GM12878 (cell line): ENCODE measurements at regions not wholly inside any gene's neighbourhood (a gene's known extent, or its start where the extent isn't known, plus 50 kb on each side); places are given as distances from the start of the nearest gene placed in this dataset.

Experiments
- ATAC-seq: fragments of 200-7000 bp; cut with Tn5 transposase; 3 replicates; pipeline ENCODE4 v1.9.1; 2020; ENCODE audit warnings: mild to moderate bottlenecking, moderate library complexity
- BruUV-seq: library from RNA; stranded (reverse); fragments of 400-500 nt; replicated peaks from 2 replicates; lab custom pipeline; 2021; lab: Mats Ljungman, UMichigan
- CTCF ChIA-PET: fragments of 300-600 bp; sonication (Branson Sonifier 250); formaldehyde crosslinking; extraction: SDS; loops from one replicate; lab custom pipeline; 2021; ENCODE audit warnings: inconsistent platforms; lab: Yijun Ruan, JAX
- POLR2A ChIA-PET: fragments of 350-600 bp; formaldehyde crosslinking; extraction: SDS; loops from one replicate; lab custom pipeline; 2021; ENCODE audit warnings: inconsistent platforms; lab: Charles Lee
- RAD21 ChIA-PET: fragments of 300-600 bp; sonication (Branson Sonifier 250); formaldehyde crosslinking; loops from one replicate; lab custom pipeline; 2023; ENCODE audit warnings: antibody characterized with exemption; ENCODE audit not compliant: unreplicated experiment; lab: Charles Lee
- SMC1A ChIA-PET: fragments of 300-600 bp; sonication (Branson Sonifier 250); formaldehyde crosslinking; loops from one replicate; lab custom pipeline; 2023; ENCODE audit not compliant: unreplicated experiment, uncharacterized antibody; lab: Charles Lee
- DNase-seq: peaks from one replicate; pipeline ENCODE4 v3.0.0-alpha.2; 2011; ENCODE audit warnings: low read depth, low spot score
- FAIRE-seq: peaks from 3 replicates; lab custom pipeline; 2011; peaks lifted over from hg19 to GRCh38; lab: Jason Lieb, UNC
- H2AFZ ChIP-seq: 2 replicates; pipeline ENCODE4 v1.6.0; 2011; ENCODE audit warnings: low read depth, low read length, control low read depth; ENCODE audit not compliant: control insufficient read depth
- H3K27ac ChIP-seq: 2 replicates; pipeline ENCODE4 v1.5.1; 2011; ENCODE audit warnings: control low read depth; ENCODE audit not compliant: control insufficient read depth, insufficient read depth
- H3K27me3 ChIP-seq, 2 experiments: replicated peaks in 1 of 2; 2 replicates each; pipeline versions ENCODE4 v1.6.0 to v1.6.1; 2011; ENCODE audit warnings: low read length in 1 of 2; ENCODE audit not compliant: control insufficient read depth in 2 of 2, insufficient read depth in 2 of 2
- H3K36me3 ChIP-seq, 2 experiments: 2 replicates each; pipeline ENCODE4 v1.5.1; 2011; ENCODE audit warnings: low read length in 1 of 2; ENCODE audit not compliant: control insufficient read depth in 2 of 2, insufficient read depth in 2 of 2
- H3K4me1 ChIP-seq: 2 replicates; pipeline ENCODE4 v1.6.1; 2011; ENCODE audit warnings: mild to moderate bottlenecking, low read length, moderate library complexity, mixed read lengths; ENCODE audit not compliant: control insufficient read depth, insufficient read depth
- H3K4me2 ChIP-seq: 2 replicates; pipeline ENCODE4 v1.6.0; 2011; ENCODE audit warnings: control low read depth; ENCODE audit not compliant: control insufficient read depth, insufficient read depth
- H3K4me3 ChIP-seq: fragments of 200-600 bp; sonication (generic); 2 replicates; pipeline ENCODE4 v1.5.1; 2016
- H3K79me2 ChIP-seq: 2 replicates; pipeline ENCODE4 v1.6.0; 2011; ENCODE audit warnings: low read length; ENCODE audit not compliant: control insufficient read depth, insufficient read depth
- H3K9ac ChIP-seq: 2 replicates; pipeline ENCODE4 v1.8.0; 2011; ENCODE audit warnings: low read length, control low read depth, mixed read lengths; ENCODE audit not compliant: control insufficient read depth, insufficient read depth
- H3K9me3 ChIP-seq: replicated peaks from 3 replicates; pipeline ENCODE4 v1.5.1; 2011; ENCODE audit warnings: mild to moderate bottlenecking, low read length; ENCODE audit not compliant: control insufficient read depth, insufficient read depth
- H4K20me1 ChIP-seq: 2 replicates; pipeline ENCODE4 v1.6.0; 2011; ENCODE audit not compliant: control insufficient read depth, insufficient read depth
- BCLAF1 ChIP-seq: fragments of 450-650 bp; IDR thresholded peaks from 2 replicates; pipeline ENCODE4 v1.6.1; 2017; ENCODE audit warnings: antibody characterized with exemption, mild to moderate bottlenecking, moderate library complexity
- CUX1 ChIP-seq: IDR thresholded peaks from 2 replicates; pipeline ENCODE4 v1.6.1; 2012; ENCODE audit warnings: improper control_type of control experiment, low read depth, low read length; ENCODE audit not compliant: insufficient replicate concordance
- KAT2A ChIP-seq: conservative IDR thresholded peaks from 2 replicates; pipeline ENCODE4 v1.6.1; 2011; ENCODE audit warnings: low read depth, low read length; ENCODE audit not compliant: control insufficient read depth
- MAX ChIP-seq: IDR thresholded peaks from 2 replicates; pipeline ENCODE4 v1.6.1; 2012; ENCODE audit warnings: low read depth, low read length, improper control_type of control experiment
- NR2C2 ChIP-seq: IDR thresholded peaks from 2 replicates; pipeline ENCODE4 v1.6.1; 2011; ENCODE audit warnings: borderline replicate concordance, low read depth; ENCODE audit not compliant: control insufficient read depth, insufficient read length
- PAX5 ChIP-seq: IDR thresholded peaks from 2 replicates; pipeline ENCODE4 v1.6.1; 2011; ENCODE audit warnings: low read depth, low read length, borderline replicate concordance
- SMAD1 ChIP-seq: fragments of 450-650 bp; IDR thresholded peaks from 2 replicates; pipeline ENCODE4 v1.6.1; 2018; ENCODE audit warnings: mild to moderate bottlenecking, low read depth; ENCODE audit not compliant: partially characterized antibody
- SRF ChIP-seq, 2 experiments: IDR thresholded peaks; 2 replicates each; pipeline ENCODE4 v1.6.1; 2011; ENCODE audit warnings: low read depth in 2 of 2, low read length in 2 of 2, mild to moderate bottlenecking in 1 of 2, moderate library complexity in 1 of 2
- STAT1 ChIP-seq: fragments of 450-650 bp; conservative IDR thresholded peaks from 2 replicates; pipeline ENCODE4 v1.6.1; 2014; ENCODE audit warnings: antibody characterized with exemption, mild to moderate bottlenecking
- STAT3 ChIP-seq: IDR thresholded peaks from 2 replicates; pipeline ENCODE4 v1.6.1; 2011; ENCODE audit warnings: low read depth, low read length, improper control_type of control experiment
- TAF1 ChIP-seq: IDR thresholded peaks from 2 replicates; pipeline ENCODE4 v1.6.1; 2011; ENCODE audit warnings: mild to moderate bottlenecking, low read depth, low read length, borderline replicate concordance
- WGBS: methylation state at CpG from one replicate; pipeline ENCODE4 v1.1.6; 2016; ENCODE audit warnings: low lambda C conversion rate; ENCODE audit not compliant: insufficient replicate concordance, insufficient coverage; ENCODE audit errors: missing lambda C conversion rate; 5-methylcytosine and 5-hydroxymethylcytosine counted together
- in situ Hi-C: fragments of 300-500 bp; cut with MboI; formaldehyde crosslinking; loops from 9 replicates; pipeline ENCODE4 v1.14.3; 2018; ENCODE audit warnings: mixed read lengths
- intact Hi-C: fragments of 100-400 bp; cut with micrococcal nuclease; formaldehyde crosslinking; loops from one replicate; pipeline ENCODE4 v1.14.2; 2022; ENCODE audit not compliant: unreplicated experiment

GRCh38 chr7:49424109-49424508 is 349.3 kb upstream of the VWC2 start (continued):
- TF ChIP-seq CUX1 (no peak), TAF1 (no peak), SMAD1 (no peak), MAX (no peak), NR2C2 (no peak)
- TF ChIP-seq, all 136 proteins: peak for 0

- H3K79me2 ChIP-seq: no peaks in the 10 kb centered on the region
- ATAC-seq (no peak), FAIRE-seq (no peak), DNase-seq (no peak)
- CTCF ChIA-PET: no interaction called here
- intact Hi-C loops: no loop called here
- H3K4me2 ChIP-seq: no peak overlapping the region
- SMC1A ChIA-PET: interaction anchor here (1.3 kb wide), 1 partner anchor 27 kb away, joined by 3 read pairs; no protein-coding TSS in a partner anchor
- H3K4me1 ChIP-seq: no peaks in the 10 kb centered on the region
- H3K9me3 ChIP-seq: no peaks in the 10 kb centered on the region
- POLR2A ChIA-PET: no interaction called here
- WGBS: 19% methylated on average over 5 of the region's 5 CpGs
- RAD21 ChIA-PET: no interaction called here
- no TSS peak for BruUV-seq
- no peak overlapping the region for H2AFZ ChIP-seq
- H3K27me3 ChIP-seq: no peaks in the 10 kb centered on the region
- H3K27ac ChIP-seq: no peak overlapping the region
- no peak overlapping the region for H3K4me3 ChIP-seq
- H3K36me3 ChIP-seq: no peaks in the 10 kb centered on the region
- no peaks in the 10 kb centered on the region for H4K20me1 ChIP-seq
- in situ Hi-C loops: no loop called here
- no peak overlapping the region for H3K9ac ChIP-seq
- no peak for TF ChIP-seq BCLAF1
- TF ChIP-seq STAT3: no peak
- no peak for TF ChIP-seq STAT1
- no peak for TF ChIP-seq PAX5
- TF ChIP-seq SRF (IDR thresholded peaks at IDR 0.05; ENCODE audit: low read depth in 2 of 2, low read length in 2 of 2): no peak
- TF ChIP-seq KAT2A: no peak
Measured at GRCh38 chr7:49425277-49425818, 348.1 kb upstream of the VWC2 start.
